COR-L47 (cell line): ENCODE measurements at regions not wholly inside any gene's neighbourhood (a gene's known extent, or its start where the extent isn't known, plus 50 kb on each side); places are given as distances from the start of the nearest gene placed in this dataset.

Experiments used
- DNase-seq: peaks from one replicate; lab custom pipeline; 2025; lab: John Stamatoyannopoulos, UW

DNA sequence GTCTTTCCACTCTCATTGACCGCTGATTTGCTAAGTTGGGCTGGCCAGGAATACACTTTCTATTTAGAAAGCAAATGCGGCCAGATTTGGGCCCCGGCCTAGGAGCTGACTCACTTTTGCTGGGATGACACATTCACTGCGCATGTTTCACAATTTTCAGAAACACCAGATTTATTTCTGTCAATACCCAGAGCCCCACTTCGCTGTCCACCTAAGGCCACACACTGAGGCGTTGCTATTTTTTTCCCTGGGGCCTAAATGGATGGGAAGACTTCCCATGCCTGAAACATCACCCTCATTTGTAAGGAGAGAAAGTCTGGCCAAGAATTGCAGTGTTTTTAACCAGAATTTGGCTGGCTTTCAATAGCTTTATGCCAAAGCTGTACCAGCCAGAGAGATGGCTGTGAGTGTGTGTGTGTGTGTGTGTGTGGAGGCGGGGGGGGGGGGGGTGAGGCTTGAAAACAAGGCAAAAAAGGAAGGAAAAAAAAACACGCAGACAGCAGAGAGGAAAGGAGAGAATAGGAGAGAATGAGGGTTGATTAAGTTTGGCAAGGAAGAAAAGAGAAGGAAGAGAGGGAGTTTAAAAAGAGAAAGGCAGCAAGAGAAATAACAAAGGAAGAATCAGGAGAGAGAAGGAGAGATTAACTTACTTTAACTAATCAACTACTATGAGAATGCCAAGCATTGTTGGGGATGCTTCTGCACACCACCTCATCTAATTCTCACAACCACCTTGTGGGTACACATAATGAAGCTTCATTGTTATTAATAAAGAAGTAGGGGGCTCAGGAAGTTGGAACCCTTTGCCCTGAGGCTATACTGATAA, 261.4 kb upstream of the KLF4 start:
- DNase-seq: no peak

DNA sequence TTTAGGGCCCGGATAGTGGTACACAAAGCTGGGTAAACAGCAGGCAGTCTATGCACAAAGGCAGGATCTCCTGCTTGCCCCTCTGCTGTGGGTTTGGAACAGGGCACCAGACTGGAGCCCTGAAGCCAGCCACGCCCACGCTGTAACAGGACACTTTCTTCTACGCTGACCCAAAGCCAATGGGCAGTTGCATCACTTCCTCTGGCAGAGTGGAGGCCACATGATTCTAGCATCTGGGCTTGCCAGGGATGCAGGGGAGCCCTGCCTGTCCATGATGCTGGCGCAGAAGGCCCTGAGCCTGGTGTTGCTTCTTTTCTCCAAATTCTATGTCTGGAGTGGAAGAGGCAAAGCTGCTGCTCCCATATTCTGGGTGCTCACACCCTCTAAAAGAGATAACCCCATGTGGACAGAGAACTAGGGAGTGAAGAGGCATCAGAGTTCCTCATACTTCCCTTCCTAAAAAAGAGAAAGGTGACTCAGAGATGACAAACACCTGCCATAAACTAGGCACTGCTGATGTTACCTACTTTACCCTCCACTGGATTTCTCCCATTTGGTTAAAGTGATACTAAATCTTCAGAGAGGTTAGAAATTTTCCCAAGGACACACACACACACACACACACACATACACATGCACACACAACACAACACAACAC, 260.3 kb upstream of the KLF4 start:
- peak; percentile 57 for DNase-seq

DNA sequence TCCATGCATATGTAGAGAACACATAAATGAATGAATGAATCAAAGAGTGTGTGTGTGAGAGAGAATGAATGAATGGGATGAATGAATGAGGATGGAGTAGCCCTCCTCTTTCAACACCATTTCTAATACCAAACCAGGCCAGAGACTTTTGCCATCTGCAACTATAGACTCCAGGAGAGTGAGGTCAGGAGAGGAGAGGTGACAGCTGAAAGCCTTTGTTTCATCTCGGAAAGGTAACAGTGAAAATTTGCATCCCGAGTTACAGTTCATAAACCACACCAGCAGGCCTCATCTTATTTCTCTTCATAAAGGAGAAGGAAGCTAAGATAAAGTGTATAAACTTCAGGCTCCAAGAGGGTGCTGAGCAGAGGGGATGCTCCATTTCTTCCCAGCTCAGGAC, 255.3 kb upstream of the KLF4 start:
- DNase-seq: no peak

DNA sequence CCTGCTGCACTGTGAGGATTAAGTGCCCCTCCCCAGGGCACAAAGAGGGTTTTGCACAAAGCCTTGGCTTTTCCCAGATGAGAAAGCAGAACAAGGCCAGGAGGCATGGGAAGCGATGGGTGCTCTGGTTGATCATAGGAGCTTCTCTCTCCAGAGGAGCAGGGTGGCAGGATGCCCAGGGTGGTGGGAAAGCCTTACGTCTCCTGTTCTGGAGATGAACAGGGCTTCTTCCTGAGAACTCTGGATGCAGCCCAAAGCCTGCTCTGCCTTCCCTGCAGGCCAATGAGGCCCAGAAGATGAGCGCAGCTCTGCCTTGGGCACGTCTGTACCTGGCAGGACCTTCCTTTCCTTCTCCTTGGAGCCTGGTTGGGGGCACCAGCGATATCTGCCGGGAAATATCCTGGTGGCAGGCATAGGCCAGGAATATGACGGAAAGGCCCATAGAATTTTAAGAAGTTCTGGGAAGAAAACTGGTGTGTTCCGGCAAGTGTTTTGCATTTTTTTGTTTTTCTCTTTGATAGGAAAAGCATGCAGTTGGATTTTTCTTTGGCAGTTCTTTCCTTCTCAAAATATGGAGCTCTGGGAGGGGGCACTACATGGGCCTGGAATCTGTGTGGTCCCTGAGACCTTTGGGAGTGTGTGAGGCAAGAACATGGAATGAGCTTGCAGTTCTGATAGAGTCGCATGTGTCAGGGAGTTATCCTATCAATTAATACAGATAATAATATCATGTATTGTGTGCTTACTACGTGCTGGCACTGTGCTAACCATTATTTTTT, 253.2 kb upstream of the KLF4 start:
- no peak for DNase-seq

DNA sequence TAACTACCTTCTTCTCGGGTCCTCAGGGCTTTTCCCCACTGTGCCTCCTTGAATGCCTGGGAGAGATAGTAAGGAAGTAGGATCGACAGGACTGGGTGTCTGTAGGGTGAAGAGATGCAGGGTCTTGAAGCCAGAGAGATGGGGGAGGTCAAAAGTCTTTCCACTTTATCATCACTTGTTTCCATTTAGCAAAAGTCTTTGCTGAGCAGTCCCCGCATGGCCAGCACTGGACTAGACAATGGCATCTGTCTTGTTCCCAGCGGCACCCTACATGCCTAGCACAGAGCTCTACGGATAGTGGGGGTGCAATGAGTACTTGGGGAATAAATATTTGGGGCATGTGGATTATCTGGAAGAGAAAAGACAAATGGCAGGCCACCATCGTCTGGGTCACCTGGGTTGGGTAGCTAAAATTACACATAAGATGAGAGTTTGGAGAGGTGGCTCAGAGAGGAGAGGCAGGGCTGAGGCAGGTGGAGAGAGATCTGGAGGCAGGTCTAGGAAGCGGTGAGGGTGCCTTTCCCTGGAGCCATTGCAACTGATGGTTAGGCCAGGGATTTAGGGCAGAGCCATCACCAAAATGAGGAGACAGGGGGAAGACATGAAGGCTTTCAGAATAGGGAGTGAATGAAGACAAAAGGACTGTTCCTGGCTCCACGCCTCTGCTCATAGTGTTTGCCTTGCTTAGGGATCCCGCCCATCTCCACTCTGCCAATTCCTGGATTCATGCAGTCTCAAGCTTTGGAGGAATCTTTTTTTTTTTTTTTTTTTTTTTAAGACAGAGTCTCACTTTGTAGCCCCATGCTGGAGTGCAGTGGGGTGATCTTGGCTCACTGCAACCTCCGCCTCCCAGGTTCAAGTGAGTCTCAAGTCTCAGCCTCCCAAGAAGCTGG, 250.8 kb upstream of the KLF4 start:
- DNase-seq: no peak

DNA sequence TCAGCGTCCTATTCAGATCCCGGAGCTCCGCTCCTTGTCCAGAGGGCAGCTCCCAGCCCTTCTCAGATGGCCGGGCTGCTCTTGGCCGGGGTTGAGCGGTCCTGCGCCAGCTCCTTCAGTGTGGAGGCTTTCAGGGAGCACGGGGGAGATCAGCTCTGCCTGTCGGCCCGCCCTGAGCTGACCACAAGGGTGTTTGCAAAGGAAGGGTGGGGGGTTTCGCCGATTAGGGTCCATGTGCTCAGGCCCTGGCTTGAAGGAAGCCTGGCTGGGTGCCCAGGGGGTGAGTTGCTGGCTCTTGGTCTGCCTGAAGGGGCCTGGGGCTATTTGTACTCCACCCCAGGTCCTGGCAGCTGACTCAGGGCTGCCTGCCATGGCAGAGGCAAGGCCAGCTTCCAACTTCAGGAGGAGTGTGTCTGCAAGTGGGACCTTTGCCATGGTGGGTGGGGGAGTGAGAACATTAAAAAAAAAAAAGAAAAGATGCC, 250.1 kb upstream of the KLF4 start:
- DNase-seq: no peak

DNA sequence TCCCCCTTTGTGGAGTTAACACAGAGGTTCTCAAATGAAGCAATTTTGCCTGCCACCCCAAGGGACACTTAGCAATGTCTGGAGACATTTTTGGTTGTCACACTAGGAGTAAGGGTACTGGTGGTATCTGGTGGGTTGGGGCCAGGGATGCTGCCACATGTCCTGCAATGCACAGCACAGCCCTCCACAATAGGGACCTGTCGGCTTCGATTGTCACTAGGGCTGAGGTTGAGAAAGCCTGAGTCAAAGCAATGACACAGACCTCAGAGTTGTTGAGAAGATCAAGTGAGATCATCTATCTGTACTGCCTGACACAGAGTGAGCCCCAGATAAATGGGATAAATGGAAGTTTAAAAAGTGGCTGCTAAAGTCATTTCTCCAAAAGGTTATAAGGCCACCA, 249.2 kb upstream of the KLF4 start:
- DNase-seq: no peak

DNA sequence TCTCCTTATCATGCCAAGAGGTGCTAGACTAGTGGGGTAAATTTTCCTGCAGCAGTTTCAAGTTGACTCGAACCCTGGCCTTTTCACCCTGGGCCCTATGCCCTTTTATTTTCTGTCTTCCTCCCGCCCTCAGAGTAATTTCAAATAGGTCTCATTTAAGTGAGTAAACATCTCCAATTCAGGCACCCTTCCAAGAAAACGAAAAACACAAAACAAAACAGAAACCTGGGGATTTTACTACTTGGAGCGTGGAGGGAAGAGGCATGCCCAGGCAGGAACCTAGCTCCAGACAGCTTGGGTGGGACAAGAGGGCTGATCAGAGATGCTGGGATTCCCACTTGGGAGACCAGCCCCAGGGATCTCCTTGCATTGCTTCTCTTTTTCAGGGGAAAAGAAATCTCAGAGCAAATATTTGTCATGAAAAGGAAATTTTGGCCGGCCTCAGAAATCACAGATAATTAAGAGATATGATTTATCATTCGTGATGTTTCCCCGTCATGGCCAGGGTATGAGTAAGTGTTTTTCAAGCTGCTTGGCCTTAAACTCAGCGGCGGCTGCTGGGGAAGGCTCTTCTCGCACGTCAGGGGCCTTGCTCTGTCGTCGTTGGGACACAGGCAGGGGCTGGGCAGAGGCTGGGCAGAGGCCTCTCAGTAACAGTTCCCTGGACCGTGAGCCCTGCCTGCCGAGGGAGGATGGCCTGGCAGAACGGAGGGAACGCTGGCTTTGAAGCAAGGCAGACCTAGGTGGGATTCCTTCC, 248.6 kb upstream of the KLF4 start:
- peak; percentile 44 for DNase-seq

DNA sequence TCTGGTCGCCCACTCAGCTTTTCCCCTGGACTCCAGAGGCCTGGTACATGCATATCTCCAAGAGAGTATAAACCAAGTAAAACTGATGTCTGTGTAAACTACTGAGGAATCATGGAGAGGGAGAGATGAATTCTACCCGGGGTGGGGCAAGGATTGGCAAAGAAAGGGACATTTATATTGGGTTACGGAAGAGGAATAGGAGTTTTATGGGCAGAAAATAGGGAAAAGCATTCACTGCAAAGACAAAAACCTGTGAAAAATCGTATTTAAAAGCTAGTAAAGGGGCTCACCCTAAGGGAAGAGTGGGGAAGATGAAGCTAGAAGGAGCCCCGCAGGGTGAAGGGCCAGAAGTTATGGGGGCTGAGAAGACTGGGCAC, 248.0 kb upstream of the KLF4 start:
- no peak for DNase-seq

DNA sequence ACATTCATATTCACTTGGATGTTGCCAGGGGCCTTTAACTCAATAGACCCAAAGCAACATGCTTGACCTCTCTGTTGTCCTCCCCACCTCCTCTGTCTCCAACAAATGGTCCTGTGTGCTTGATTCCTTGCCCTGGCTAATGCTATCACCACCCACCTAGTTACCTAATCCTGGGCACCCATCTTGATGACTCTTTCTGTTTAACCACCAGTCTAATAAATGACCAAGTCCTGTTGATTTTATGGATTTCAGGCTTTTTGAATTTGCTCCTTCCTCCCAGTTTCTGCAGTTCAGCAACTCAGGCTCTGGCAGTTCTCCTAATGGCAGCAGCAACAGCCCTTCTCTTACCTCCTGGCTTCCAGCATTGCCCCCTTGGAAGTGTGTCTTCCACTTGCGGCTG, 246.3 kb upstream of the KLF4 start:
- no peak for DNase-seq

DNA sequence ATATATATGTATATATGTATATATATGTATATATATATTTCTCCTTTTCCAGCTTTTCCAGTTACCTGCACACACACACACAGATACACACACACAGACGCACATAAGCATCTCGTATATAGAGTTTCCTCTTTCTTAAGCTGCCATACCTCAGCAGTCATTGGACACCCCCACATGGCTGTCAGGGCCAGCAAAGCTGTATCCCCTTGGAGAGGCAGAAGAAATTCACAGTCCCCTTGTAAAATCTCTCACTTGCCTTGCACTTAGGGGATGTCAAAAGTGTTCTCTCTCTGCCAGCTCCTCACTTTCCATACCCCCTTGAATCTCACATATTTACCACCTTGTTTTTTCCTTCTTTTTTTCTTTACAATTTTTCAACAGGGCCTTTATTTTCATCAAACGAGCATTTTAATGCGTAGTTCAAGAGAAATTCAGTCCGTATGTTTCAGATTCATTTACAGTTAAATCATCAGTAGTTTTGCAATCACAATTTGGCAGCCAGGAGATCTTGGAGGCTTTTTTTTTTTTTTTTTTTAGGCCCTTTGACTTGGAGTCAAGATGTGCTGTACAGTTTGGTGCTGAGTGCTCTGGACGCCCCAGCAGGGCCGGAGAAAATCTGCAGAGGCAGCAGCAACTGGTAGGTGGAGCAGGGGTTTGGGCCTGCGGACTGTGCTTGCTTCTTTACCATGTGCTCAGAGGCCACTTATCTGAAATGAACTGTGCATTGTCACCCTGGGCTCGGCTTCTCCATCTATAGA, 244.9 kb upstream of the KLF4 start:
- no peak for DNase-seq

DNA sequence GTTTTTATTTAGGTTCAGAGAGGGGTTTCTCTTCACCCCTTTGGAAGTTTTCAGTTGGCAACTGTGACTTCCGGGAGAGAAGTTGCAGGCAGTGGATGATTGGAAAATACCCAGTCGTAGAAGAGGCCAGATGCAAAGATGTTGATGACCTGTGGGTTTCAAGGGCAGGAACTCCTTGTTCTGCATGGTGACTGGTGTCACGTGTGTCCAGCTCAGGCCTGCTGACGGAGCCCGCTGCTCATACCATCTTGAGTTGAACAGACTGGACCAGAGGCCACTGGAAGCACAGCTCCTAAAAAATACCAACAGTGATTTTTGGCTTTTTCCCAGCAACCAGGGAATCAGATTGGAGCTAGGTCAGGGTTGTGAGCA, 243.9 kb upstream of the KLF4 start:
- DNase-seq: no peak

DNA sequence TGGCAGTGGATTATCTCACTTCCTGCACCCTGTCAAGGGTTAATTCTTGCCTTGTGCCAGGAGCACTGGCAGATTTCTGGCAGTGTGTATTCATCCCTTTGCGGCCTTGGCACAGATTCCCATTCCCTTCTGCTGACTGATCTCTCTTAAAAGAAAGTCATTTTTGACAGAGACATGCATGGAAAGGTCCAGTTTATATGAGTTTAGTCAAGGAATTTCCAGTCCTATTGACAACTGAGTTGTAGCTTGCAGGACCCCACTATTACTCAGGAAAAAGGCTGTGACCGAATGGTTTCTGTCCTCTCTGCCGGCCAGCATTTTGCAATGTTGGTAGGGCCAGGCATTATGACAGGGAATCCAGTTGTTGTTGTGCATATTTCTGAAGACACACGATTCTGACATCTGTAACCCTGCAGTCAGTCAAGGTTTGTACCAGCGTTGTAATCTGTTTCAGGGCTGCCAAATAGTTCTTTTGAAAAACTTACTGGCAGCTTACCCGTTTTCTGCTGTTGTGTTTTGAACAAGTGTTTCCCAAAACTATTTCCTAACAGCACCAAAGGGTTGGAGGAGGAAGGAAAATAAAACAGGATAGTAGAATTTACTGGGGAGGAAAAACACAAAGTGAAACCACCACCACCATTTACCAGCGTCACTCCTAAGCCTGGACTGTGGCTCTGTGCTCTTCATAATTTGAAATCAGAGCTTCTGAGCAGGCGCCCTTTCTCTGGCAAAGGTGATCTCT, 243.4 kb upstream of the KLF4 start:
- DNase-seq: no peak

DNA sequence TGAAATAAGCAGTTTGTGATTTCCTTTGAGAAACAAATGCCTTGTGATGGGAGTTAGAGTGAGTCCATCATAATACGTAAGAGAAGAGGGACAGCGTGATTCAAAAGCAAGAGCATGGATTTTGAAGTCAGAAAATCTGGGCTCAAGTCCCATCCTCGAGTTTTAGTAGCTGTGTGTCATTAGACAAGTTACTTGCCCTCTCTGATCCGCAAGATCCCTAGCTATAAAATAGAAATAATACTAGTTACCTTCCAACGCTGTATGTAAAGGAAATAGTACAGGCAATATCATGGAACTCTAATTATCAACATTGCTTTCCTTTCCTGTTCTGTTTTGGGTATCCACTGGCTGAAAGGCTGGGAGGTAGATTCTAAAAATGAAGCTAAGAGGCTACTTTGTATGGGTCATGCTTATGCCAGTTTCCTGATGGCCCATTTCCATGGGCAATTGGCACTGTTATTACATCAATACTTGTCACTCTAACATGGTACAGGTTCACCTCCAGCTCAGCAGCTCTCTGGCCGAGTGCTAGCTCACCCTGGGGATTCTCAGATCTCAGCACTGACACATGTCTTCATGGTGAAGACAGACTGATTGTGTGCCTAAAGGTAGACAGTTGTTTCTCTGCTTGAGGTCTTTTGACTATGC, 241.7 kb upstream of the KLF4 start:
- DNase-seq: no peak

DNA sequence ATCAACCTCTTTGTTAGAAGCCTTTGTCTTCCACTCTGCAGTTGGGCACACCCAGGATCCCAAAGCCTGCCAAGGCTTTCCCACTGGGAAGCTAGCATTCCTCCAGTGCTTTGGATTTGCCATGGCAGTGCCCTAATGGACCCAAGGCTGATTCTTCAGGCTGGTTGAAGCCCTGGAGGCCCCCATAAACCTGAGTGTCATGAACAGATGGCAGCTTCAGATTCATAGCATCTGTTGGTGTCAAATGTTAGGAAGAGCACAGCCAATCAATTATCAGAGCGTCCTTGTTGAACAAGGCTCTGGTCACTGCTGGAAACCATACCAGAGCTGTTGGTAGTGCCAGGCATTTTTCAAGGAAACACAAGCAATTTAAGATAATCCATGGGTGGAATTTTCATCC, 241.1 kb upstream of the KLF4 start:
- DNase-seq: no peak

DNA sequence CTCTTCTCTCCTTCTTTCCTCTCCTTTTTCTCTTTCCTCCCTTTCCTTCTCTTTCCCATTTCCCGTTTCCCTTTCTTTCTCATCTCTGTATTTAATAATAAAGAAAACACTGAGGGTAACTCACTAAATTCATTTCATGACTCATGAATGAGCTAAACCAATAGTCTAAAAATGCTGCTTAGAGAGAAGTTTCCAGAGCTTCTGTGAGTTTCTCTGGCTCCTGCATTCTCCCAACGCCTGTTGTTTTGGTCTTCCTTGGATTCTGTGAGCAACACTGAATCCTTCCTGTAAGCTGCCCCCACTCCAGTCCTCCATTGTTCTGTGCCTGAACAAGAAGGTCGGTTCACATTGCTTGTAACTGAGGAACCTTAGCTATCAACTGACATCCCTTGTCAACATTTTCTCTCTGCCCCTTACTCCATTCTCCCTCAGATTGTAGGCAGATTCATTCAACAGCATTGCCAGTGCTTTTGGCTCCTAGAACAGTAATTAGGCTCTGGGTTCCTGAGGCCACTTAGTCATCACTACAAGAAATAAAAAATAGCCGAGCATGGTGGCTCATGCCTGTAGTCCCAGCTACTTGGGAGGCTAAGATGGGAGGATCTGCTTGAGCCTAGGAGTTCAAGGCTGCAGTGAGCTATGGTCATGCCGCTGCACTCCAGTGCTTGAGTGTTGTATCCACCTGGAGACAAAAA, 237.7 kb upstream of the KLF4 start:
- DNase-seq: no peak

DNA sequence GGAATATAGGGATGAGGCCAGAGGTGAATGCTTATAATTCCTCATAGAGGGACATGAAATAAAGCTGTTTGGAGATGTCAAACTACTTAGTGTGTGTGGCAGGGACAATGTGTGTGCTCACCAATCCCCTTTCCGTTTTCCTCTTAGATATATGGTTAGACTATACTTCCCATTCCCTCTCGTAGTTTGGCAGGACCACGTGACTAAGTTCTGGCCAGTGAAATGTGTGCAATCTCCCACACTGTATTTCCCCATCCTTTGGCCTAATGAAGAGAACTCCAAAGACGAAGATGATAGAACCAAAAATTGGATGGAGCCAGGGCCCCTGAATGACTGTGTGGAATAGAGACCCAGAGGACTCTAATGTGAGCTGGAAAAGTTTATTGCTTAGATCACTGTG, 233.4 kb upstream of the KLF4 start:
- no peak for DNase-seq

DNA sequence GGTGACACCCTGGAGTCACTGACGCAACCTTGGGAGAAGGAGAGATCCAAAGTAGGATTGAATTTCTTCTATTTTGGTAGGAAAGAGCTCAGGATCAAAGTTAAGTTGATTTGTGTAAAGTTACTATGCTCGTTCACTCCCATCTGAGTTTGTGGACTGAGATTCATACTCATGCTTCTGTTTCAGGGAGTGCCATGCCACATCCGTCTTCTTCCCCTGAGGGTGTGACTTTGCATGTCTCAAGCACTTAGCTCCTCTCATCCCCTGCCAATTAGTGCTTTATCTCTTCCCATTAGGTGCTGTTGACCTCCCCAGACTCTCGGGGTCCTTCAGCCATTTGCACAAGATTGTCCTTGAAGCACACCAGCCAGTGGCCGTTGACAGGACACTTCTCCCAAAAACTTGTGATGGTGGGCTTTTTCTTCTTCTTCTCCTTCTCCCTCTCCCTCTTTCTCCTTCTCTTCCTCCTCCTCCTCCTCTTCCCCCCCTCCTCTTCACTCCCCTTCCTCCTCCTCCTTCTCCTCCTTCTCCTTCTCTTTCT, 232.2 kb upstream of the KLF4 start:
- DNase-seq: no peak
